ENCODE measurements at regions not wholly inside any gene's neighbourhood (a gene's known extent, or its start where the extent isn't known, plus 50 kb on each side); places are given as distances from the start of the nearest gene placed in this dataset.

- TF ChIP-seq CTCF (IDR thresholded peaks at IDR 0.05 in 2 of 3, conservative IDR thresholded peaks at IDR 0.05 in 1 of 3; ENCODE audit: borderline replicate concordance in 1 of 3, insufficient read depth in 1 of 3, low read depth in 2 of 3, low read length in 2 of 3) (no peak), EZH2phosphoT487 (IDR thresholded peaks at IDR 0.05; ENCODE audit: borderline replicate concordance) (no peak), EGR1 (IDR thresholded peaks at IDR 0.05; ENCODE audit: low read depth) (no peak), ZFX (IDR thresholded peaks at IDR 0.05) (no peak), SP1 (IDR thresholded peaks at IDR 0.05; ENCODE audit: low read depth) (no peak), FOSL1 (IDR thresholded peaks at IDR 0.05; ENCODE audit: low read depth) (no peak), POLR2A (IDR thresholded peaks at IDR 0.05; ENCODE audit: borderline replicate concordance, extremely low read depth, insufficient read depth, insufficient read length) (no peak), JUND (IDR thresholded peaks at IDR 0.05) (no peak)
Observed at GRCh38 chr9:18385696-18386490, 88.1 kb upstream of the ADAMTSL1 start.
